ENCODE measurements at regions not wholly inside any gene's neighbourhood (a gene's known extent, or its start where the extent isn't known, plus 50 kb on each side); places are given as distances from the start of the nearest gene placed in this dataset.

GRCh38 chr5:63094730-63095129, 516.1 kb downstream of the LRRC70 start:
- TF ChIP-seq EZH2 (IDR thresholded peaks at IDR 0.05) (no peak), CTCF (IDR thresholded peaks at IDR 0.05) (no peak)
